Activated CD8-positive, alpha-beta memory T cell treated with anti-CD3 and anti-CD28 coated beads for 4 hours (primary cell): ENCODE measurements at regions not wholly inside any gene's neighbourhood (a gene's known extent, or its start where the extent isn't known, plus 50 kb on each side); places are given as distances from the start of the nearest gene placed in this dataset.

Experiments used
- DNase-seq, 2 donors: peaks; one replicate each; pipeline ENCODE4 v3.0.0-alpha.2; 2020; ENCODE audit warnings: low read depth in 2 of 2

DNA sequence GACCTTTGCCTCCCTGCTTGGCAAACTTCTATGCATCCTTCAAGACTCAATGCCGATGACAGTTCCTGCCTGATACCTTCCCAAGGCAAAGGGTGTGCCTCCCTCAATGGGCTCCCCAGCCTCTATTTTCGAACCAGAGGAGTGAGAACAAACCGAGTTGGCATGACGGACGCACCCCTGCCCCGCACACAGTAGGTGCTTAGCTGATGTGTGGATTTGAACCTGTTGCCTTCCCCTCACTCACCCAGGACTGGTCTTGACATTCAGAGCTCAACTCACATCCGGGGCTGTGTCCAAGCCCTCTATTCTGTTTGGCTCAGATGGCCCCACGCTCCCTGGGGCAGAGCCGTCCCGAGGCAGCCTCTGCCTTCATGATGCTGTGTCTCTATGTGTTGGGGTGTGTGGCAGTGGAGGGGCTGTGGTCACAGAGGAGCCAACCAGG, 52.2 kb upstream of the SLC6A11 start:
- no peak for DNase-seq

DNA sequence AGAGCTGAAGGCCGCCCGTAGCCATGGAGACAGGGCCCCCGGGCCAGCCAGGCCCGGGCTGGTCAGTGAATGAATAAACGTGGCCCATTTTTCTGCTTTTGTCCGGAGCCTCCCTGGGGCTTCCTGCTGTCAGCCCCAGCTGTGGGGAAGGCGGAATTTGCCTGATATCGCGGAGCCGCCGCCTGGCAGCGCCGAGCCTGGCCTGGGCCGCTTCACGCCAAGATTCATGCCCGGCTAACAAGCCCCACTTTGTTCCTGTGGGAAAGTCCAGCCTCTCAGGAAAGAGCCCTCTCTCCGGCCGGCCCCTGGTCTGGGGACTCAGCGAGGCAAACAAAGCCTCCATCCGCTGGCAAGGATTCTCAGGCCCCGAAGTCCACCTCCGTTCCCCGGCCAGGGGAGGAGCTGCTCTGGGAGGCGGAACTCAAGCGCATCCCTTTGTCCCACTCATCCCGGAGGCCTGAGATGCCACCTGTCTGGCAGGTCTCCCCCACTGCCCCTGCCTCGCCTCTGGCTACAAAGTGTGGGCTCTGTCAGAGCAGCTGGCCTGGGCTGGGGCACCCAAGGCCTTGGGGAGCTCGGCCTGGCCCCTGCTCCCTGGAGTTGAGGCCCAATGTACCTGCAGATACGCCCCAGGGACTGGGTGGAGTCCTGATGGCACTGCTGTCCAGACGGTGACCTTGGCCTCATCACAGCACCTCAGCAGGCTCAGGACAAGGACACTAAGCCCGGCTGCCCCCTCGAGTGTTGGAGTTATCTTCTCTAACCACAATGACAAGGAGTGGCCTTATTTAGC, 51.6 kb upstream of the SLC6A11 start:
- DNase-seq: no peak

DNA sequence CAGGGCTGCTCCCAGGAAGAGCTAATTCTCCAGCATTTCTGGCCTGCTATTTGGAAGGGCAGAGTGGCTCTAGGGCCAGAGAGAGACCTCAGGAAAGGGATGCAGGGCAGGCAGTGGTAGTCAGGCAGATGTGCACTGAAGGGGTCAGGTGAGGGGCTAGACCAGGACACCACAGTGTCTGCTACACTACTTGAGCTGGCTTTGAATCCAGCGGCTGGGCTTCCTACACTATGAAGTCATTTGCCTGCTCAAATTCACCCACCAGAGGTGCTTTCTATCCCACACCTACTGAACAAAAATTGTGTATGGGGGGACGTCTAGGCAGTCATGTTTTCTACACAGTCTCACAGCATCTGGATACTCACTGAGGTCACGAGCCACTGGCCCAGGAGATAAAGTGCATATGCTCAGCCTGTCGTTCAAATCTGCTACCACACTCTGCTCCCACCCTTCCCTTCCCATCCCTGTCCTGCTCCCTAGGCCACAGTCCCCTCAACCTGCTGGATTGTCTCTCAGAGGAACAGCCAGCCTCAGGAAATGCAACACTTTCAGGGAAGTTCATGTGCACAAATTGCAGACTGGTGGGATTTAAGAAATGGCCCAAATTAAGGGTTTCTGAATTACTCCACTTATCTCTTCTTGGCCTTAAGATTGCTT, 49.9 kb upstream of the SLC6A11 start:
- DNase-seq: no peak
